CD8-positive, alpha-beta memory T cell (primary cell): ENCODE measurements at regions not wholly inside any gene's neighbourhood (a gene's known extent, or its start where the extent isn't known, plus 50 kb on each side); places are given as distances from the start of the nearest gene placed in this dataset.
"Not testable (repeated sequence)": the region's sequence is repeated elsewhere in the genome, so short reads cannot be mapped to it uniquely, and the experiment has no call there.

Experiments used
- CTCF ChIA-PET: fragments of 350-600 bp; sonication (Branson Sonifier 250); formaldehyde crosslinking; loops from one replicate; lab custom pipeline; 2021; ENCODE audit warnings: antibody characterized with exemption; lab: Charles Lee
- POLR2A ChIA-PET: fragments of 350-600 bp; sonication (Branson Sonifier 250); formaldehyde crosslinking; loops from one replicate; lab custom pipeline; 2021; ENCODE audit warnings: antibody characterized with exemption; lab: Charles Lee
- DNase-seq, 5 donors: peaks; one replicate each; pipeline versions ENCODE4 v3.0.0 to v3.0.0-alpha.2; 2020 to 2022; ENCODE audit warnings: mixed read lengths in 1 of 5
- H3K27ac ChIP-seq: one replicate; pipeline ENCODE4 v1.7.0; 2013; ENCODE audit warnings: low read depth, mild to moderate bottlenecking, low read length, moderate library complexity
- H3K27me3 ChIP-seq: 2 replicates; pipeline ENCODE4 v1.7.0; 2013; ENCODE audit warnings: low read length, mild to moderate bottlenecking; ENCODE audit not compliant: insufficient read depth, poor library complexity, severe bottlenecking
- H3K36me3 ChIP-seq: 2 replicates; pipeline ENCODE4 v1.7.0; 2013; ENCODE audit warnings: mild to moderate bottlenecking, low read length, moderate library complexity; ENCODE audit not compliant: insufficient read depth
- H3K4me1 ChIP-seq: 2 replicates; pipeline ENCODE4 v1.7.0; 2013; ENCODE audit warnings: mild to moderate bottlenecking, low read length, moderate library complexity; ENCODE audit not compliant: insufficient read depth
- H3K4me3 ChIP-seq: 2 replicates; pipeline ENCODE4 v1.7.0; 2013; ENCODE audit warnings: mild to moderate bottlenecking, low read length
- H3K9me3 ChIP-seq: 2 replicates; pipeline ENCODE4 v1.7.0; 2013; ENCODE audit warnings: mild to moderate bottlenecking, low read length
- H3K27ac Mint-ChIP-seq, 8 donors: one replicate each; pipeline ENCODE4 v1.8.0; 2020 to 2021; ENCODE audit warnings: mixed read lengths in 8 of 8, mild to moderate bottlenecking in 6 of 8, inconsistent platforms in 3 of 8, moderate library complexity in 3 of 8
- H3K27me3 Mint-ChIP-seq, 2 donors: one replicate each; pipeline ENCODE4 v1.8.0; 2020 to 2021; ENCODE audit warnings: mixed read lengths in 2 of 2, mild to moderate bottlenecking in 1 of 2, moderate library complexity in 1 of 2
- H3K36me3 Mint-ChIP-seq, 3 donors: one replicate each; pipeline ENCODE4 v1.8.0; 2020 to 2021; ENCODE audit warnings: mixed read lengths in 3 of 3, inconsistent platforms in 1 of 3, mild to moderate bottlenecking in 1 of 3
- H3K4me1 Mint-ChIP-seq, 3 donors: one replicate each; pipeline ENCODE4 v1.8.0; 2020 to 2021; ENCODE audit warnings: mixed read lengths in 3 of 3, inconsistent platforms in 1 of 3, mild to moderate bottlenecking in 1 of 3
- H3K4me3 Mint-ChIP-seq, 7 donors: one replicate each; pipeline ENCODE4 v1.8.0; 2020 to 2021; ENCODE audit warnings: mixed read lengths in 7 of 7, mild to moderate bottlenecking in 6 of 7, moderate library complexity in 4 of 7, inconsistent platforms in 2 of 7
- H3K9me3 Mint-ChIP-seq, 5 donors: one replicate each; pipeline ENCODE4 v1.8.0; 2020 to 2022; ENCODE audit warnings: mixed read lengths in 5 of 5, mild to moderate bottlenecking in 3 of 5, moderate library complexity in 2 of 5, inconsistent platforms in 1 of 5

DNA sequence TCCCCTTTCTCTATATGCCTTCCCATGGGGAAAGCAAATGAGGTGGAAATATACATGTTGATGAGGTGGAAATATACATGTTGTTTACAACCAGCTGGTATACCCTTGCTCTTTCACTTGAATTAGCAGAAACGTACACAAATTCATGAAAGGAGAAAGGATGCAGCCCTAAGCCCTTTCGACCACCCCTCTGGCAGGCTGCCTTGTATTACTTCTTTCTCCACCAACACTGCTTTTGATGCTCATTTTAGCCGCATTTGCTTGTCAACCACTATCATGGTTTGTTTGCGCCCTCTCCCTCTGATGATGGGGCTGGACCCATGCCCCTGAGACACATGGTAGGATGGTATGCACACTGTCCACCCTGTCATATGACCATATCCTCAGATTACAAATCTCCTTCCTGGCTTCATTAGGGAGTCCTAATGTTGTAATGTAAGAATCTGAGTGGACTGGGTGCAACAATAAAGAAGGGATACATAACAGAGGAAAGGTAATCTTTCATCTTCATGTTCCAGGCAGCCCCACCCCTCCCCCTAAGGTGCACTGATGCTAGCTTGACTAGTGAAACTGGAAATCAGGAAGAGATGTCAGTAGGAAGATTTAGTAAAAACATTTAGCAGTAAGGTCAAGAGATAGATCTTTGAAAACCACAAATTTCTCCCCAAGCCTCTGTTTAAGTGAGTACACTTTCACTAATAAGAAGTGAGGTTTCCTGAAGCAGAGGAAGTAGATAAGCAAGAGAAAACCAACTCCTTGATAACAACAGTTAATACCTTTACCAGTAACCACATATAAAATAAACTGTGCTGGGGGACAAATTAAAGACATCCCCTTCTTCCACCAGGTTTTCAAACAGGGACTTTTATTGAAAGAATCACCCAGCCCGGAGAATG, 536.8 kb upstream of the NRP1 start:
- H3K27ac ChIP-seq, result no peak overlapping the region
- no peak overlapping the region for H3K4me3 ChIP-seq
- H3K36me3 ChIP-seq, result no peaks in the 10 kb centered on the region
- Mint-ChIP-seq H3K4me3 (no peak overlapping the region), H3K36me3 (no peaks in the 10 kb centered on the region), H3K9me3 (peaks cover 0 to 3% (median 0%) of the 10 kb centered on the region in 5 donors), H3K4me1 (no peaks in the 10 kb centered on the region), H3K27ac (no peak overlapping the region), H3K27me3 (peaks cover 4 to 9% of the 10 kb centered on the region in 2 donors)
- no peak for DNase-seq
- ChIA-PET POLR2A (no interaction called here), CTCF (no interaction called here)
- H3K27me3 ChIP-seq, result no peaks in the 10 kb centered on the region
- no peaks in the 10 kb centered on the region for H3K4me1 ChIP-seq
- H3K9me3 ChIP-seq, result no peaks in the 10 kb centered on the region

DNA sequence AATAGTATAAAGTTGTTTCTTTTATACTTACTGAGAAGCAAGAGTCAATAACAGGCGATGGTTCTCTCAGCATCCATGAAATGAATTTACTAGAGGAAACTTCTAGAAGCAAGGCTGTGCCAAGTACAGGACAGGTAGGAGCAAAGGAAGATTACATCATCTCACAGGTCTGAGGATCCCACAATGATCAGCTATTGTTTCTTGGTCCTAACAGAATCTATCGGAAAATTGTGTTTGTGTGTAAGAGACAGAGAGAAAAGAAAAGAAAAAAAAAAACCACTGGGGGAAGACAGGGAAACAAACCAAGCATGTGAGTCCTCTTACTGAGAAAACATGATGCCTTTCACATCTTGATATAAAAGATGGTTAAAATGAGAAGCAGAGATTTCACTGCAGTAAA, 535.0 kb upstream of the NRP1 start:
- H3K27ac ChIP-seq, result no peak overlapping the region
- H3K27me3 ChIP-seq, result no peaks in the 10 kb centered on the region
- no peaks in the 10 kb centered on the region for H3K9me3 ChIP-seq
- Mint-ChIP-seq H3K4me1 (no peaks in the 10 kb centered on the region), H3K27me3 (peaks cover 4 to 9% of the 10 kb centered on the region in 2 donors), H3K9me3 (peaks cover 0 to 3% (median 0%) of the 10 kb centered on the region in 5 donors), H3K27ac (no peak overlapping the region), H3K4me3 (no peak overlapping the region), H3K36me3 (no peaks in the 10 kb centered on the region)
- H3K4me1 ChIP-seq, result no peaks in the 10 kb centered on the region
- no peak for DNase-seq
- POLR2A ChIA-PET, result no interaction called here
- CTCF ChIA-PET, result no interaction called here
- H3K4me3 ChIP-seq, result no peak overlapping the region
- H3K36me3 ChIP-seq, result no peaks in the 10 kb centered on the region

DNA sequence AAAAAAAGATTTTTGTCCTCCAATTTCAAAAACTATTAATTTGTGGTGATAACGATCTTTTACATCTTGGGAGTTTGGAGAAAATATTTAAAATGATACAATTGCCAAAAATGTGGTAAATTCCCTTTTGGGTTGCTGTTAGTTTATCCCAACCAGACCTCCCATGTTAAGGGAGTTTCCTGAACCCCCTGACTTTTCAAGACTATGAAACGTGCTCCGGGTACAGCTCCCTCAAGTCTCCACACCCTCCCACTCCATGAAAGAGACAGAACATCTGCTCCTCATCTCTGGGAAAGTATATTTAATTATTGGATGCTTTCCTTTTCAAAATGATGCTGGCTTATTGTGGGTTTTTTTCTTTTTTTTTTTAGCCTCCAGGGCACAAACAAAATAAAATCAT, 534.6 kb upstream of the NRP1 start:
- Histone ChIP-seq H3K9me3 (no peaks in the 10 kb centered on the region), H3K27me3 (no peaks in the 10 kb centered on the region), H3K4me1 (no peaks in the 10 kb centered on the region), H3K4me3 (no peak overlapping the region), H3K27ac (no peak overlapping the region), H3K36me3 (no peaks in the 10 kb centered on the region)
- peaks cover 4 to 9% of the 10 kb centered on the region in 2 donors for H3K27me3 Mint-ChIP-seq
- H3K36me3 Mint-ChIP-seq, result no peaks in the 10 kb centered on the region
- ChIA-PET POLR2A (no interaction called here), CTCF (no interaction called here)
- no peaks in the 10 kb centered on the region for H3K4me1 Mint-ChIP-seq
- H3K9me3 Mint-ChIP-seq, result peaks cover 0 to 3% (median 0%) of the 10 kb centered on the region in 5 donors
- peak overlapping the region in 1 of 8 donors; percentile 26 for H3K27ac Mint-ChIP-seq
- no peak for DNase-seq
- no peak overlapping the region for H3K4me3 Mint-ChIP-seq

DNA sequence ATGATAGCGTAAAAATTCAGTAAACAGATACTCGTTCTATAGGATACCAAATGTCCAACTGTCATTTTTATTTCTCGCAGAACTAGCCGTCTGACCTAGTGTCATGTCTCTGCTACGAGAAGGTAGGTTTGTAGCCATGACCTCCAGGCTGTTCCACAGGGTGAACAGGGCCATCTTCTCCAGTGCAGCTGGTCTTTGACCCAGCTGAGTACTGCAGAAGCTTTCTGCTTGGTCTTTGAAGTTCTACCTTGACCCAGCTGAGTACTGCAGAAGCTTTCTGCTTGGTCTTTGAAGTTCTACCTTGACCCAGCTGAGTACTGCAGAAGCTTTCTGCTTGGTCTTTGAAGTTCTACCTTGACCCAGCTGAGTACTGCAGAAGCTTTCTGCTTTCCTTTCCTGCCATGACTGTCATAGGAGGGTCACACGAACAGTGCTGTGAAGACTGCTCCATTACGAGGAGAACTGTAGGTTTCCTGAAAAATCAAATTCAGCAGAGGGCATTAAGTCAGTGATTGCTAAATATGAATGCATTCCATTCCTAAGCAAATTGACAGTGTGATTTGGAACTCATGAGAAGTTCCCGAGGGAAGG, 532.8 kb upstream of the NRP1 start:
- H3K36me3 Mint-ChIP-seq, CTCF ChIA-PET: not testable (repeated sequence)

DNA sequence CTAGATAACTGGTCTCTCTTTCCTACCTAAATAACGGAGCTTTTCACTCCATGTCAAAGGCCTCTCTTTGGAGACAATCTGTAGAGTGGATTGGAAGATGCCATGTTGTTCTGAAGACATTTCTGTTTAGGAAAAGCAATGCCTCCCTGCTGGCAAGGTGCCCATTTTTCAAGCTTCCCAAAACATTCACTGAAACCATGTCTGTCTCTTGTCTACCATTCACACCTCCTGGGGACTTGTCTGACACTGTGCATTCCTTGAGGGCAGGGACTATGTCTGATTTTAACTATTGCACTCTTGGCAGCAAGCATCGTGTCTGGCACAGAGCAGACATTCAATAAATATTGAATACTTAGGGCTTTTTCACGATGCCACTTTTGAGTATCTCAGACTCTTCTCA, 528.9 kb upstream of the NRP1 start:
- DNase-seq, result no peak
- ChIA-PET POLR2A (no interaction called here), CTCF (no interaction called here)
- no peak overlapping the region for H3K4me3 ChIP-seq
- H3K4me1 ChIP-seq, result no peaks in the 10 kb centered on the region
- no peaks in the 10 kb centered on the region for H3K36me3 Mint-ChIP-seq
- no peaks in the 10 kb centered on the region for H3K27me3 Mint-ChIP-seq
- H3K27ac ChIP-seq, result no peak overlapping the region
- H3K9me3 ChIP-seq, result no peaks in the 10 kb centered on the region
- no peaks in the 10 kb centered on the region for H3K27me3 ChIP-seq
- no peaks in the 10 kb centered on the region for H3K4me1 Mint-ChIP-seq
- no peaks in the 10 kb centered on the region for H3K9me3 Mint-ChIP-seq
- H3K4me3 Mint-ChIP-seq, result no peak overlapping the region
- H3K36me3 ChIP-seq, result no peaks in the 10 kb centered on the region
- H3K27ac Mint-ChIP-seq, result no peak overlapping the region

More for the DNA sequence above, 532.8 kb upstream of the NRP1 start:
- H3K9me3 ChIP-seq, H3K36me3 ChIP-seq, POLR2A ChIA-PET, H3K27ac Mint-ChIP-seq, H3K27me3 ChIP-seq, H3K4me1 Mint-ChIP-seq, H3K4me1 ChIP-seq, H3K4me3 ChIP-seq, DNase-seq, H3K27me3 Mint-ChIP-seq, H3K9me3 Mint-ChIP-seq, H3K4me3 Mint-ChIP-seq, H3K27ac ChIP-seq: not testable (repeated sequence)

DNA sequence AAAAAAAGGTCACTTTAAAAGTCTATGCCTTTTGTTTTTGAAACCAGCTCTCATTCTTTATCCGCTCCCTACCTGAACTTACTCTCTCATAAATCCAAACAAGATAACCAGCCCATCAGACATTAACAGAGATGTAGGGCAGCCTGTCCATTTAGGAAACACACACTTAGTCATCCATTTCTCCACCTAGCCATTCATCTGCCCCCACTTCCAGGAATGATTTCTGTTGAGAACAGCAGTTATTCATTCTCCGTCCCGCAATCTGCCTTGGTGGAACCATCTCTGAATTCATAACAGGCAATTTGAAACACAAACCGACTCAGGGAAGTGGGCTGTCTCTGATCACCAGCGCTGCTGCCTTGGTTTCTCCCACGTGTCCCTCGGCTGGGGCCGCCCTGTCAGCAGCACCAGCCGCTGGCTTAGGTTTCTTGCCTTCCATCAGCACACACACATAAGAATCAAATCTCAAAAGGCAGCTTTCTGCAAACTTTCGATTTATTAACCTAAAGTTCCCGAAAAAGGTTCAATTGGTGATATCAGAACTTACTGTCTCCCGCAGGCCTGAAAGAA, 528.2 kb upstream of the NRP1 start:
- no peaks in the 10 kb centered on the region for H3K27me3 ChIP-seq
- Mint-ChIP-seq H3K4me1 (no peaks in the 10 kb centered on the region), H3K36me3 (no peaks in the 10 kb centered on the region), H3K4me3 (no peak overlapping the region), H3K27me3 (no peaks in the 10 kb centered on the region), H3K9me3 (no peaks in the 10 kb centered on the region), H3K27ac (no peak overlapping the region)
- H3K27ac ChIP-seq, result no peak overlapping the region
- POLR2A ChIA-PET, result no interaction called here
- no peak for DNase-seq
- CTCF ChIA-PET, result no interaction called here
- H3K4me3 ChIP-seq, result no peak overlapping the region
- H3K4me1 ChIP-seq, result no peaks in the 10 kb centered on the region
- H3K36me3 ChIP-seq, result no peaks in the 10 kb centered on the region
- no peaks in the 10 kb centered on the region for H3K9me3 ChIP-seq

DNA sequence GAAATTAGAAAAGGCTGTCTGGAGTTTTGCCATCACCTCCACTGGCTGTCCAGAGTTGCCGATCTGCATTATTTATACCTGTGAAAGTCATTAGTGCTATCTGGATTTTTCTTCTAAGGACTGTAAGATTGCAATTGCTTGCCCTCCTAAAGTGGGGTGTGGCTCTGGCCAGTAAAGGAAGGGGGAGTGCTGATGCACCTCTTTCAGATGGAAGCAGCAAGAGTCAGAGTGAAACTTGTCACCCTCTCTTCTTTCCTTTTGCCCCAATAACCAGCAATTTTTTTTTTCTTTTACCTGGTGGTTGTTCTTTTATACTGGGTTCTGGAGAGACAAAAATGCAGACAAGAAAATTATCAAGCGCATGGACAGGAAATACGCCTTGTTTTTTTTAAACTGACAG, 527.4 kb upstream of the NRP1 start:
- no peak for DNase-seq
- Histone ChIP-seq H3K27ac (no peak overlapping the region), H3K27me3 (no peaks in the 10 kb centered on the region), H3K4me3 (no peak overlapping the region), H3K36me3 (no peaks in the 10 kb centered on the region), H3K4me1 (no peaks in the 10 kb centered on the region), H3K9me3 (no peaks in the 10 kb centered on the region)
- Mint-ChIP-seq H3K9me3 (no peaks in the 10 kb centered on the region), H3K27ac (no peak overlapping the region), H3K27me3 (no peaks in the 10 kb centered on the region), H3K4me3 (no peak overlapping the region), H3K4me1 (no peaks in the 10 kb centered on the region), H3K36me3 (no peaks in the 10 kb centered on the region)
- CTCF ChIA-PET, result no interaction called here
- POLR2A ChIA-PET, result no interaction called here

DNA sequence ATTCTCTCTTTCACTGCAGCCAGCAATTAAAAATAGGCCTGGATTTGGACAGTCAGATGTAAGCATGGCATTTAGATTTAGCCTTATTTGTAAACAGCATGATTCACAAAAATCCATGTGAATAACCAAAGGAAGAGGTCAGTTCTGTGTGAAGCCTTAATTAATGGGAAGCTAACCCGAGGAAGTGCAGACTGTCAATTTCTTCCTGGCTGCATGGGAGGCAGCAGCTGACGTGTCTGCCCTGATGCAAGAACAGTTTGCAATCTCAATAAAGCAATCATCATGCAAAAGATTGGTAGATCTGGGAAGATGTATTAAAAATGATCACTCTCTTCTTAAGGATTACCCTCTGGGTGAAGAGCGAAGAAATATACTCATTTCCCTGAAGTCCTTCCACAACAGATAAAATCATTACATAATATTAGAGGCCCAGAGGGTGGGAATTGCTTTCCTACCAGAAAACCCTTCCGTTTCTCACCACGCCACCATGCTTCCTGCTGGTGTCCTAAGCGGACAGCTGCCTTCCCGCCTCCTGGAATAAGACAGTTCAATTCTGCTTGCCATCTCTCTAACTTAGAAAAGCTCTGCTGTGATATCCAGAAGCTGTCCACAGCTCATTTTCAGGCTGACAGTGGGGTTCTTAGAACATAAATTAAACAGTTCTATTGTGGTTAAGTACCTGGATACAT, 526.7 kb upstream of the NRP1 start:
- CTCF ChIA-PET, result no interaction called here
- Histone ChIP-seq H3K27me3 (no peaks in the 10 kb centered on the region), H3K27ac (no peak overlapping the region), H3K4me1 (no peaks in the 10 kb centered on the region), H3K9me3 (no peaks in the 10 kb centered on the region), H3K36me3 (no peaks in the 10 kb centered on the region), H3K4me3 (no peak overlapping the region)
- Mint-ChIP-seq H3K36me3 (no peaks in the 10 kb centered on the region), H3K4me1 (no peaks in the 10 kb centered on the region), H3K9me3 (no peaks in the 10 kb centered on the region), H3K27me3 (no peaks in the 10 kb centered on the region), H3K4me3 (no peak overlapping the region), H3K27ac (no peak overlapping the region)
- POLR2A ChIA-PET, result no interaction called here
- no peak for DNase-seq
